ENCODE measurements at regions not wholly inside any gene's neighbourhood (a gene's known extent, or its start where the extent isn't known, plus 50 kb on each side); places are given as distances from the start of the nearest gene placed in this dataset.

GRCh38 chr11:113634940-113635575 is 71.0 kb downstream of the TMPRSS5 start:
- TF ChIP-seq CTCF (IDR thresholded peaks at IDR 0.05; ENCODE audit: insufficient read depth, low read length, poor library complexity, severe bottlenecking): no peak
- no peaks in the 10 kb centered on the region for H3K27me3 ChIP-seq (ENCODE audit: control insufficient read depth, insufficient read depth, low read length)
- H3K4me3 ChIP-seq (ENCODE audit: low read depth, low read length): no peak overlapping the region
- DNase-seq (ENCODE audit: low read depth): no peak
- no peaks in the 10 kb centered on the region for H3K36me3 ChIP-seq (ENCODE audit: control insufficient read depth, insufficient read depth, low read length)

- TF ChIP-seq CTCF (IDR thresholded peaks at IDR 0.05; ENCODE audit: insufficient read depth, low read length, poor library complexity, severe bottlenecking): no peak
- no peaks in the 10 kb centered on the region for H3K36me3 ChIP-seq (ENCODE audit: control insufficient read depth, insufficient read depth, low read length)
- H3K27me3 ChIP-seq (ENCODE audit: control insufficient read depth, insufficient read depth, low read length): no peaks in the 10 kb centered on the region
- DNase-seq (ENCODE audit: low read depth): no peak
- no peak overlapping the region for H3K4me3 ChIP-seq (ENCODE audit: low read depth, low read length)
Measured at GRCh38 chr11:113632981-113633380, 73.1 kb downstream of the TMPRSS5 start.

- H3K36me3 ChIP-seq (ENCODE audit: control insufficient read depth, insufficient read depth, low read length): no peaks in the 10 kb centered on the region
- TF ChIP-seq CTCF (IDR thresholded peaks at IDR 0.05; ENCODE audit: insufficient read depth, low read length, poor library complexity, severe bottlenecking): no peak
- DNase-seq (ENCODE audit: low read depth): no peak
- peaks cover under 1% of the 10 kb centered on the region for H3K27me3 ChIP-seq (ENCODE audit: control insufficient read depth, insufficient read depth, low read length)
- no peak overlapping the region for H3K4me3 ChIP-seq (ENCODE audit: low read depth, low read length)
Measured at GRCh38 chr11:113629562-113629961, 76.5 kb downstream of the TMPRSS5 start.

- no peak for TF ChIP-seq CTCF (IDR thresholded peaks at IDR 0.05; ENCODE audit: insufficient read depth, low read length, poor library complexity, severe bottlenecking)
- no peak for DNase-seq (ENCODE audit: low read depth)
- Histone ChIP-seq H3K4me3 (ENCODE audit: low read depth, low read length) (no peak overlapping the region), H3K36me3 (ENCODE audit: control insufficient read depth, insufficient read depth, low read length) (no peaks in the 10 kb centered on the region), H3K27me3 (ENCODE audit: control insufficient read depth, insufficient read depth, low read length) (peaks cover 2% of the 10 kb centered on the region)
Measured at GRCh38 chr11:113628912-113629311, 77.2 kb downstream of the TMPRSS5 start.

- H3K27me3 ChIP-seq (ENCODE audit: control insufficient read depth, insufficient read depth, low read length): peaks cover 2% of the 10 kb centered on the region
- no peak for TF ChIP-seq CTCF (IDR thresholded peaks at IDR 0.05; ENCODE audit: insufficient read depth, low read length, poor library complexity, severe bottlenecking)
- H3K4me3 ChIP-seq (ENCODE audit: low read depth, low read length): no peak overlapping the region
- no peaks in the 10 kb centered on the region for H3K36me3 ChIP-seq (ENCODE audit: control insufficient read depth, insufficient read depth, low read length)
- no peak for DNase-seq (ENCODE audit: low read depth)
Measured at GRCh38 chr11:113627946-113628345, 78.2 kb downstream of the TMPRSS5 start.

GRCh38 chr11:113627297-113627696 is 78.8 kb downstream of the TMPRSS5 start:
- no peak for TF ChIP-seq CTCF (IDR thresholded peaks at IDR 0.05; ENCODE audit: insufficient read depth, low read length, poor library complexity, severe bottlenecking)
- Histone ChIP-seq H3K36me3 (ENCODE audit: control insufficient read depth, insufficient read depth, low read length) (no peaks in the 10 kb centered on the region), H3K27me3 (ENCODE audit: control insufficient read depth, insufficient read depth, low read length) (peaks cover 2% of the 10 kb centered on the region), H3K4me3 (ENCODE audit: low read depth, low read length) (no peak overlapping the region)
- no peak for DNase-seq (ENCODE audit: low read depth)

Measured in kidney epithelial cell (primary cell).